Common myeloid progenitor, CD34-positive (primary cell): ENCODE measurements at regions not wholly inside any gene's neighbourhood (a gene's known extent, or its start where the extent isn't known, plus 50 kb on each side); places are given as distances from the start of the nearest gene placed in this dataset.
"Not testable (repeated sequence)": the region's sequence is repeated elsewhere in the genome, so short reads cannot be mapped to it uniquely, and the experiment has no call there.

Experiments
- CTCF ChIA-PET: fragments of 350-600 bp; sonication (Branson Sonifier 250); formaldehyde crosslinking; loops from one replicate; lab custom pipeline; 2021; ENCODE audit warnings: antibody characterized with exemption; lab: Charles Lee
- POLR2A ChIA-PET: fragments of 350-600 bp; sonication (Branson Sonifier 250); formaldehyde crosslinking; loops from one replicate; lab custom pipeline; 2021; ENCODE audit warnings: antibody characterized with exemption; lab: Charles Lee
- DNase-seq, 3 donors: peaks; one replicate each; pipeline versions ENCODE4 v3.0.0 to v3.0.0-alpha.2; 2013
- H3K27ac ChIP-seq, 2 experiments: 1 replicate in 1 of 2; 2 replicates in 1 of 2; pipeline ENCODE4 v1.7.0; 2013; ENCODE audit warnings: inconsistent platforms in 2 of 2, low read length in 2 of 2, mild to moderate bottlenecking in 2 of 2, low read depth in 1 of 2, moderate library complexity in 1 of 2; ENCODE audit not compliant: severe bottlenecking in 2 of 2, insufficient read depth in 1 of 2, poor library complexity in 1 of 2
- H3K27me3 ChIP-seq, 5 experiments: replicated peaks in 2 of 5; 1 replicate in 3 of 5; 2 replicates in 2 of 5; pipeline versions ENCODE4 v1.6.1 to v1.7.0; 2013; ENCODE audit warnings: low read length in 4 of 5, mild to moderate bottlenecking in 2 of 5, moderate library complexity in 2 of 5, inconsistent platforms in 1 of 5; ENCODE audit not compliant: insufficient read depth in 5 of 5, control insufficient read depth in 4 of 5
- H3K36me3 ChIP-seq, 4 experiments: 1 replicate in 2 of 4; 2 replicates in 2 of 4; pipeline versions ENCODE4 v1.6.1 to v1.7.0; 2013; ENCODE audit warnings: low read length in 3 of 4, control low read depth in 1 of 4, mild to moderate bottlenecking in 1 of 4; ENCODE audit not compliant: control insufficient read depth in 4 of 4, insufficient read depth in 4 of 4
- H3K4me1 ChIP-seq, 4 experiments: 1 replicate in 3 of 4; 2 replicates in 1 of 4; pipeline versions ENCODE4 v1.6.1 to v1.7.1; 2013; ENCODE audit warnings: low read length in 3 of 4, mild to moderate bottlenecking in 3 of 4, control low read depth in 1 of 4, inconsistent platforms in 1 of 4, moderate library complexity in 1 of 4; ENCODE audit not compliant: control insufficient read depth in 4 of 4, insufficient read depth in 4 of 4; ENCODE audit errors: control extremely low read depth in 1 of 4
- H3K4me3 ChIP-seq, 7 experiments: 1 replicate in 4 of 7; 2 replicates in 3 of 7; pipeline versions ENCODE4 v1.5.1 to v1.7.0; 2013; ENCODE audit warnings: mild to moderate bottlenecking in 7 of 7, low read length in 6 of 7, moderate library complexity in 6 of 7, inconsistent platforms in 2 of 7, low read depth in 2 of 7, control low read depth in 1 of 7; ENCODE audit not compliant: insufficient read depth in 4 of 7, control insufficient read depth in 1 of 7; ENCODE audit errors: extremely low read depth in 1 of 7
- H3K9me3 ChIP-seq, 5 experiments: 1 replicate in 4 of 5; 2 replicates in 1 of 5; pipeline versions ENCODE4 v1.6.1 to v1.7.1; 2013; ENCODE audit warnings: low read length in 4 of 5, mild to moderate bottlenecking in 2 of 5, inconsistent platforms in 1 of 5, low read depth in 1 of 5, moderate library complexity in 1 of 5; ENCODE audit not compliant: control insufficient read depth in 4 of 5, insufficient read depth in 2 of 5; ENCODE audit errors: control extremely low read depth in 1 of 5
- WGBS: methylation state at CpG from one replicate; pipeline ENCODE4 v1.1.5; 2013; ENCODE audit not compliant: insufficient coverage; 5-methylcytosine and 5-hydroxymethylcytosine counted together

GRCh38 chrX:121433289-121433688 lies 385.9 kb downstream of the GLUD2 start:
- no CpG with 5 or more reads among the region's 1 CpG for WGBS
- no peak for DNase-seq
- Histone ChIP-seq H3K27ac (no peak overlapping the region), H3K36me3 (no peaks in the 10 kb centered on the region), H3K9me3 (no peaks in the 10 kb centered on the region), H3K4me1 (no peaks in the 10 kb centered on the region), H3K4me3 (no peak overlapping the region), H3K27me3 (no peaks in the 10 kb centered on the region)
- CTCF ChIA-PET, result no interaction called here
- POLR2A ChIA-PET, result no interaction called here

- H3K4me1 ChIP-seq, DNase-seq, POLR2A ChIA-PET, H3K27ac ChIP-seq, CTCF ChIA-PET, H3K36me3 ChIP-seq, H3K9me3 ChIP-seq, H3K4me3 ChIP-seq, H3K27me3 ChIP-seq: not testable (repeated sequence)
- WGBS, result 95% methylated on average over 20 of the region's 23 CpGs
Measured at GRCh38 chrX:121437666-121438065, 390.3 kb downstream of the GLUD2 start.

- Histone ChIP-seq H3K4me1 (no peaks in the 10 kb centered on the region), H3K9me3 (no peaks in the 10 kb centered on the region), H3K36me3 (no peaks in the 10 kb centered on the region), H3K27ac (no peak overlapping the region), H3K4me3 (no peak overlapping the region), H3K27me3 (no peaks in the 10 kb centered on the region)
- CTCF ChIA-PET, result no interaction called here
- no CpG with 5 or more reads among the region's 1 CpG for WGBS
- no peak for DNase-seq
- POLR2A ChIA-PET, result no interaction called here
Measured at GRCh38 chrX:121455890-121456289, 408.5 kb downstream of the GLUD2 start.

DNA sequence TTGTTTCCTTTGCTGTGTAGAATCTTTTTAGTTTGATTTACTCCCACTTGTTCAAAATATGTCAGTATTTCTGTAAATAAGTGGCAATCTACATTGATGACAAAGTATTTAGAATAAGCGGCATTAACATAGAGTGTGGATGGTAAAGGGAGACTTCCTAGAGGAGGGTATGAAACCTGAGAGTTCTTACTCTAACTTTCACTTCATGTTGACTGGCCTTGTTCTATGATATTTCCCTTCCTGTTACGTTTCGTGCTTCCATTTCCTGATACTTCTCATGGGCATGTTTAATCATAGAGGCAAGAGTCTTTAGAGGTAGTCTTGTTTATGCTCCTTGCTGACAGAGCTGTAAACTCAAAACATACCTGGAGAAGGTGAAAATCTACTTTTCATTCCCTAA lies 408.9 kb downstream of the GLUD2 start:
- WGBS, result 44% methylated on average over 3 of the region's 3 CpGs
- Histone ChIP-seq H3K4me1 (no peaks in the 10 kb centered on the region), H3K27me3 (no peaks in the 10 kb centered on the region), H3K27ac (no peak overlapping the region), H3K36me3 (no peaks in the 10 kb centered on the region), H3K9me3 (no peaks in the 10 kb centered on the region), H3K4me3 (no peak overlapping the region)
- POLR2A ChIA-PET, result no interaction called here
- DNase-seq, result no peak
- CTCF ChIA-PET, result no interaction called here

DNA sequence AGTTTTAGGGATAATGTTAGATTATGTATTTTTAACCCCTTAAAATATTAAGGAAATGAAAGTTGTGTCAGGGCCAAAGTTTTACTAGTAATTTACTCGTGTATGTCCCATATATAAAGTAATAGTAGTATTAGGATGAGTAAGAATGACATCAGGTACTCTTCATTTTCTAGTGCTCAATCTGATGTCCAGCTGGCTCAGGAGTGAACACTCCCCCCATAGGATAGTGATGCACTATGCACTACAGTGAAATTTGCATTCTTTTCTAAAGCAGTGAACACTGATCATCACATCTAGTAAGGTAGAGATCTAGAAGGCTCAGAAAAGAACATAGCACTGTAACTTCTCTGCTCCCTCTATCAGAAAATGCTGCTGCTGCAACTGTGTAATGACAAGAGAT lies 409.7 kb downstream of the GLUD2 start:
- Histone ChIP-seq H3K36me3 (no peaks in the 10 kb centered on the region), H3K9me3 (no peaks in the 10 kb centered on the region), H3K4me1 (no peaks in the 10 kb centered on the region), H3K4me3 (no peak overlapping the region), H3K27ac (no peak overlapping the region), H3K27me3 (no peaks in the 10 kb centered on the region)
- DNase-seq, result no peak
- CTCF ChIA-PET, result no interaction called here
- no CpG with 5 or more reads among the region's 1 CpG for WGBS
- POLR2A ChIA-PET, result no interaction called here

DNA sequence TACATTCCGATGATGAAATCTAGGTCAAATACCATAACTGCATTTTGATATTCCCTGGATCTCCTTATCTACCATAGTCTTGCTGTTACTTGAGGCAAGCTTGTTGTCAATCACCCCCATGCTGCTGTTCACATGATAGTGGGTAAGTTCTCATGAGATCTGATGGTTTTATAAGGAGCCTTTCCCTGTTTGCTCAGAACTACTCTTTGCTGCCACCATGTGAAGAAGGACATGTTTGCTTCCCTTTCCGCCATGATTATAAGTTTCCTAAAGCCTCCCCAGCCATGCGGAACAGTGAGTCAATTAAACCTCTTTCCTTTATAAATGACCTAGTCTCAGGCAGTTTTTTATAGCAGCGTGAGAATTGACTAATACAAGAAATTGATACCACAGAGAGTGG lies 432.0 kb downstream of the GLUD2 start:
- Histone ChIP-seq H3K4me1 (no peaks in the 10 kb centered on the region), H3K9me3 (no peaks in the 10 kb centered on the region), H3K27me3 (no peaks in the 10 kb centered on the region), H3K36me3 (no peaks in the 10 kb centered on the region), H3K27ac (no peak overlapping the region), H3K4me3 (no peak overlapping the region)
- 80% methylated on average over 3 of the region's 4 CpGs for WGBS
- CTCF ChIA-PET, result no interaction called here
- no peak for DNase-seq
- POLR2A ChIA-PET, result no interaction called here

DNA sequence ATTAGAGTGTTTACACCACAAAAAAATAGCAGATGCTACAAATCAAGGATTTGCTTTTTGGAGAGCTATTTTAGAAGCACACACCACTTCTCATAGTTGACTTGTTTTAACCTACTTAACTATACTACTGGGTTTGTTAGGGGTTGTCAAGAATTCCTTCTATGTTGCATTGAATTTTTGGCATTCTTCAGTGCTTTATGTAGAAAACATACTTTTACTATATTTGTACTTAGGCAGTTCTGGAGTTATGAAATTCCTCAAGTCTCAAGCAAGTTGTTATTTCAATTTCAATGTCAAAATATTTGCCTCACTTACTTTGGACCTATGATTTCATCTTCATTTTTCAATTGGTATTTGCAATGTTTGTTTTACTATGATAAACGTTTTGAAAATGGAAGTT lies 449.6 kb downstream of the GLUD2 start:
- no peak for DNase-seq
- ChIA-PET CTCF (no interaction called here), POLR2A (no interaction called here)
- no peak overlapping the region for H3K4me3 ChIP-seq
- no peaks in the 10 kb centered on the region for H3K9me3 ChIP-seq
- no peaks in the 10 kb centered on the region for H3K27me3 ChIP-seq
- H3K27ac ChIP-seq, result no peak overlapping the region
- H3K4me1 ChIP-seq, result no peaks in the 10 kb centered on the region
- WGBS, result no CpG with 5 or more reads among the region's 1 CpG
- no peaks in the 10 kb centered on the region for H3K36me3 ChIP-seq
